DMS53 (cell line): ENCODE measurements at regions not wholly inside any gene's neighbourhood (a gene's known extent, or its start where the extent isn't known, plus 50 kb on each side); places are given as distances from the start of the nearest gene placed in this dataset.

Experiments used
- DNase-seq: peaks from one replicate; lab custom pipeline; 2025; lab: John Stamatoyannopoulos, UW

DNA sequence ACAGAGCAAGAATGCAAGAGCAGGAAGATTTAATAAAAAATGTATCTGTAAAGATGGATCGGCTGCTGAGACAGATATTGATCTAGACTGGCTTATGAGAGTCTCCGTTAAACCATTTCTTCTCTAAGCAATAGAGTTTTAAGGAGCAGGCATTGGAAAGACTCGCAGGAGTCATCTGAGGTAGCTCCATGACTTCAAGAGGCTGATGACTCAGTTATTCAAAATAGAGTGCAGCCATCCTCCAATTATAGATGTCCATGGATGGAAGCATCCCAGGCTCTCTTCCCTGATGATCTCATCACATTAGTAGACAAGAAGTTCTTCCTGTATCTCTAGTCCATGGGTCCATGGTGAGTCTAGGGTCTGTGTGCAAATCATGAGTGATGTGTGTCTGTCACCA, 638.3 kb upstream of the TMEM132C start:
- peak; percentile 69 for DNase-seq

GRCh38 chr12:127629066-127629820, 637.7 kb upstream of the TMEM132C start:
- no peak for DNase-seq

DNA sequence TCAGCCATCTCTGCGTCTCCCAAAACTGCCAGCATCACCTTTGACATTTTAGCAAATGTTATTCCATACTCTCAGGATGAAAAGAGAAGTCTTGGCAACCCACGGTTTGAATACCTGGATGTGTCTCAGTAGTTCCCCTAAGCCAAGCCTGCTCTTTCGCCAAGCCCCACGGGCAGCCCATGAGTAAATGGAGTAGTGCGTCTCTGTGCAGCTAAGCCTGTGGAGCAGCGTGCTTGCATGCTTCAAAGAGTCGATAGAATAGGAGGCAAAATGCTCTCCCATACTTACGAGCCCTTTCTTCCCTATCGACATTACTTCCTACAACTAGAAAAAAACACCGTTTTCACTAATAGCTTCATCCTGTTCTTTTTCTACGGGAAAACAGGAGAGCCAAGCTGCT, 634.5 kb upstream of the TMEM132C start:
- no peak for DNase-seq

GRCh38 chr12:127635838-127636237, 631.1 kb upstream of the TMEM132C start:
- DNase-seq: no peak

DNA sequence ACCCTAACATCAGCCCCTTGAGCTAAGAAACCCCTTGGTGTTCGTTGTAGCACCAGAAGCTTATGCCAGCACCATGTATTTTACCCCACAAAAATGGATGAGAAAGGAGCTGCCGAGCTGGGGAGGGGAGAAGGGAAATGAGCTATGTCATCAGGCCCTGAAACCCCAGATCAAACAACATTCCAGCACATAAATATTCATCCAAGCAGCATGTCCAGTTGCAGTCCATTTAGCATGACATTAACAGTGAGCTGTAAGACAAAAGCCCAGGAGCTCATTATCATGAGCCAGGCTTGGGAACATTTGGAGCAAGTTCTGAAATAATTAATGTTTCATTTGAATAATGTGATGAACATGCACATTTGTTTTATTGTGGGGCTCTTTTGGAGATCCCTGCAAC, 630.1 kb upstream of the TMEM132C start:
- no peak for DNase-seq

GRCh38 chr12:127640181-127640886, 626.6 kb upstream of the TMEM132C start:
- DNase-seq: no peak

DNA sequence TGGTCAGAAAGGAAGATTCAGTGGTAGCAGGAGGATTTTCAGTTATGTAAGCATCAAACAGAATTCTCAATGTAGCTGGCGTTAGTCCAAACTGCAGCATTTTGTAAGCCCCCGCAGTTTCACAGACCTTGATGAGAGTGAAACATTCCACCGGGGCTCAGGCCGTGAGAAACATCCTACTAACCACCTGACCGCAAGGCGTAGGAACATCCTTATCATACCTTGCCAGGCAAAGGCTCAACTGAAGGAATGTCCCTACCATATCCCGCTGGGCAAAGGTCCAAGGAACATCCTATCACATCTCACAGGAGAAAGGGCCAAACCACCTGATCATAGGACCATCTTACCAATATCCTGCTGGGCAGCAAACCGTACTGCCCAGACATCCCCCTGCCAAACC, 624.8 kb upstream of the TMEM132C start:
- no peak for DNase-seq

GRCh38 chr12:127648321-127648720, 618.6 kb upstream of the TMEM132C start:
- no peak for DNase-seq

DNA sequence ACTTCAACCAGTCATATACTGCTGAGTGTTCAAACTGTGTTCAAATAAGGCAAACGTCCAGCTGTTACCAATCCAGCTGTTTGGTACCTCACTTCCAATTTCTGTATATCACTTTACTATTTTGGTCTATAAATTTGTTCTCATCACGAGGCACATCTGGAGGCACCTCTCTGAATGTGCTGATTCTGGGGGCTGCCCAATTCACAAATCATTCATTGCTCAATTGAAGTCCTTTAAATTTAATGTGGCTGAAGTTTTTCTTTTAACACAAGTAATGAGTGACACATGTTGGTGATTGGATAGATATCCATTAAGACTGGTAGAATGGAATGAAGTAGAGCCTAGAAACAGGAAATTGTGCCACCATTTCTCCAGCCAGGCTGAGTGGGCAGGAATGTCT, 617.0 kb upstream of the TMEM132C start:
- DNase-seq: no peak

GRCh38 chr12:127650626-127651025, 616.3 kb upstream of the TMEM132C start:
- DNase-seq: no peak

GRCh38 chr12:127652281-127652680, 614.7 kb upstream of the TMEM132C start:
- DNase-seq: no peak

GRCh38 chr12:127654383-127654985, 612.5 kb upstream of the TMEM132C start:
- DNase-seq: no peak

DNA sequence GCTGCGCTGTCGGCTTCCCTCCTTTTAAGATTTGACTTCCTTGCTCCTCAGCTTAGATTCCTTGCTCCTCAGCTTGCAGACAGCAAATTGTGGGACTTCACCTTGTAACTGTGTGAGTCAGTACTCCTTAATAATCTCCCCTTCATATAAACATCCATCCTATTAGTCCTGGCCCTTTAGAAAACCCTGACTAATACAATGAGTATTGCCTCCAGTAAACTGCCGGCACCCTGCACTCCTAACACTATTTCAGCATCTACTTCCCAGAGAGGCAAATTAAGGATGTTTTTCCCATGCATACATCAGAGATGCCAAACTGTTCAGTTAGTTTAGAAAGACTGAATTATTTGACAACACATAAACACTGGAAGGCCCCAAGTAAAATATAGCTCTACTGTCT, 611.3 kb upstream of the TMEM132C start:
- no peak for DNase-seq

GRCh38 chr12:127656266-127656665, 610.7 kb upstream of the TMEM132C start:
- DNase-seq: no peak

- DNase-seq: no peak
Observed at GRCh38 chr12:127657036-127657435, 609.9 kb upstream of the TMEM132C start.

- no peak for DNase-seq
Observed at GRCh38 chr12:127660961-127661360, 606.0 kb upstream of the TMEM132C start.

- DNase-seq: no peak
Observed at GRCh38 chr12:127663716-127664115, 603.3 kb upstream of the TMEM132C start.

- DNase-seq: no peak
Observed at GRCh38 chr12:127664901-127665300, 602.1 kb upstream of the TMEM132C start.

DNA sequence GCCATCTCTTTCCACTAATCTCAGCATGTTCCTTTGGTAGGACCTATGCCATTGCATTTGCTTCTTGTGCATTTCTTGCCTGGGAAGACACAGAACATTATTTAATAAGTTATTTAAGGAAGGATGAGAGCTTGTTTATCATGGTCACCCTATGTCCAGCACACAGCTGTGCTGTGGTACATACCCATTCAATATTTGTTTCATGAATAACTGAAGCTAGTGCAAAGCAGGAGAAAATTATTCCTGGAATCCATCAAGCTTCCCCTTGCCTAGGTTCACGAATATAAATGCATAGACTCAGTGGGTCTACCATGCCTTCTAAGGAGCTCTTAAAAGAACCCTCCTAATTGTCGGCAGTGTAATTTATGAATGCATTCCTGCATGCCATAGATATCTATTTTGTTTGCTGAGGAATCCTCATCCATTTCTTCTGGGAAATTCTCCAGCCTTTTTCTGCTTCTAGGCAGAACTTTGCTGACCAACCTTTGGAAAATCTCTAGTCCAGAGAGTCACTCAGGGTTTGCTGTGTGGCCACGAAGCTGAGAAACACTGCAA, 599.8 kb upstream of the TMEM132C start:
- DNase-seq: no peak

DNA sequence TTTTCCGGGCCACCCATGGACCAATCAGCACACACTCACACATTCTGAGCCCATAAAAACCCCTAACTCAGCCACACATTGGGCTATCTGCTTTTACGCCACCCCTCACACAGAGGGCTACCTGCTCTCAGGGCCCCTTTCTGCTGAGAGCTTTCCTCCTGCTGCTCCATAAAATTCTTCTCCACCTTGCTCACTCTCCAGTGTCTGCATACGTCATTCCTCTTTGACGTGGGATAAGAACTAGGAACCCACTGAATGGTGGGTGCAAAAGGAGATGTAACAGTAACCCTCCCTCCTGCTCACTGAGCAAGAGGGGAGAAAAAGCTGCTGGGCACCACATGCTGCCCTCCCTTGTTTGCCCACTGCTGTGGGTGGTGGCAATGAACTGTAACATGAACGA, 596.7 kb upstream of the TMEM132C start:
- no peak for DNase-seq

- DNase-seq: no peak
Observed at GRCh38 chr12:127670796-127671195, 596.2 kb upstream of the TMEM132C start.

- no peak for DNase-seq
Observed at GRCh38 chr12:127675936-127676335, 591.0 kb upstream of the TMEM132C start.

DNA sequence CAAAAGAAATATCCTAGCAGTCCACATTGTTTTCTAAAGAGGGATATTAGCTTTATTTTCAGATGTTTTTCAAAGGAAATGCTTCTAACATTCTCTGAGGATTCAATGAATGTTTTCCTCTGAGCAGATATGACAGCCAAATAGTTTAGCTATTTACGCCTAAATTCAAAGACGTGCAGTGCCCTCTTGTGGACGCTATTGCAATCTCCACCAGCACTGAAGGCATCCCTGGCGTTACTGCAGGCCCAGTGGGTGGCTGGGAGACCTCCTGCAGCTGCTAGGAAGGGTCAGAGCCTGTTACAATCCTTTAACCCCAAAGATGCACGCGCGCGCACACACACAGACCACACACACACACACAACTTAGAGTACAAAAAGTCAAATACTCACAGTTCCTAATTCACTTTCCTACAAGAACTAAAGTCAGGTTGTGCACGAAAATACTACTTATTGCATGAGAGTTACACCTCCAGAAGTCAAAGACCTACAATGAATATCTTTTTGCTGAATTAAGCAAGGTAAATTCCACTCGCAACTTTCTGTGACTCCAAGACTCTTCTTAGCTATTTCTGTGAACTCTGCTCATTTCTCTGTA, 589.3 kb upstream of the TMEM132C start:
- peak; percentile 87 for DNase-seq
